ENCODE measurements at regions not wholly inside any gene's neighbourhood (a gene's known extent, or its start where the extent isn't known, plus 50 kb on each side); places are given as distances from the start of the nearest gene placed in this dataset.

GRCh38 chr13:75102001-75102716 lies 379.8 kb downstream of the TBC1D4 start:
- H3K4me3 ChIP-seq: no peak overlapping the region
- H3K36me3 ChIP-seq: no peaks in the 10 kb centered on the region
- H3K27me3 ChIP-seq (ENCODE audit: low read depth): no peaks in the 10 kb centered on the region
- no peak overlapping the region for H3K27ac ChIP-seq (replicated peaks)
- no peaks in the 10 kb centered on the region for H3K4me1 ChIP-seq
- TF ChIP-seq CTCF (IDR thresholded peaks at IDR 0.05; ENCODE audit: borderline replicate concordance): no peak
- peaks cover 9% of the 10 kb centered on the region for H3K9me3 ChIP-seq (replicated peaks)
- no peak for DNase-seq
- intact Hi-C loops (cut with micrococcal nuclease): no loop called here

DNA sequence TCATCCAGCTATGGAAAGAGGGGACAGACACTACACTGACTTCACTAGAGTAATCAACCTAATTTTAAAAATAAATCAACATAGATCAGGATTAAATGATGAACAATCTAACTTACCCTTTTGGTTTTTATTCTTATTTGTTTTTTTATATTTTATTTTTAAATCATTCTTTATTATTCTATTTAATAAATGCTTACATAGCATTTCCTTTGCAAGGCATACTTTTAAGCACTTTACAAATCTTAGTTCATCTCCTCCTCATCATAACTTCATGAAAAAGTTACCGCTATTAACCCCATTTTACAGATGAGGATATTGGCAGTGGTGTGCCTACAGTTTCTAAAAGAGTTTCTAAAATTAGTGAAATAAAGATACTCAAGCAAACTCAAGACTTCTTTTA lies 380.6 kb downstream of the TBC1D4 start:
- intact Hi-C loops (cut with micrococcal nuclease): no loop called here
- Histone ChIP-seq H3K4me1 (no peaks in the 10 kb centered on the region), H3K27me3 (ENCODE audit: low read depth) (no peaks in the 10 kb centered on the region), H3K4me3 (no peak overlapping the region), H3K36me3 (no peaks in the 10 kb centered on the region), H3K9me3 (replicated peaks) (peaks cover 1% of the 10 kb centered on the region), H3K27ac (replicated peaks) (no peak overlapping the region)
- TF ChIP-seq CTCF (IDR thresholded peaks at IDR 0.05; ENCODE audit: borderline replicate concordance): no peak
- no peak for DNase-seq

DNA sequence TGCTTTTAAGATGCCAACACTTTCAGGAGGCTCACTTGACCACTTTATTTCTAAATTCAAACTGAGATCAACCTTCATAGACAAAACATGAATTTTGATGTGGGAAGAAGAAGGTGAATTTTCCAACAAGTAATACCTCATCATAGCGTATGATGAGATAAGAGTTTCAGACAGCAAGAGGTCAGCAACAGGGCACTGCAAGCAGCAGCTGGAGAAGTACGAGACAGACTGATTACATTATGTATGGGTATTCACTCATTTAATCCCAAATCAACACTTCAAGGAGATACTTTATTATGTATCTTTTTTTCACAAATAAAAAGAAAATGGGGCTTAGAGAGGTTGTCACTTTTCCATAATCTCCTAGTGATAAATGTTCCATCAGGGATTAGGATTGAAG lies 389.8 kb downstream of the TBC1D4 start:
- intact Hi-C loops (cut with micrococcal nuclease): no loop called here
- TF ChIP-seq CTCF (IDR thresholded peaks at IDR 0.05; ENCODE audit: borderline replicate concordance): no peak

DNA sequence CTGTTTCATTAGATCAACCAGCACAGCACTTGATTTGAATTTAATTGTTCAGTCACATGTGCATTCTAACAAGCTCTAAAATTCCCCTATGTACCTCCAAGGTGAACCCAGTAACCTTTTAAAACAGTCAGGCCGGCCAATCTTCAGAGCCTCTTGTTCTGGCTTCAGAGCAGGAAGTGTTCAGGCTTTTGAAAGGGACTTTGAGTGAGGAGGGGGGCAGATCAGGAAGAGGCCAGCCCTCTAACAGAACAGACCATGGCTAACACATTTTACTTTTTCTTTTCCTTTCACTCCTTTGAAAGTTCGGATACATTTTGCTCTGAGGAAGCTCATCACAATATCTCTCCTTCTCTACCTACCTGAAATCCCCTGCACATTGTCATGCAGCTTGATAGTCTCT lies 390.3 kb downstream of the TBC1D4 start:
- Histone ChIP-seq H3K9me3 (replicated peaks) (no peaks in the 10 kb centered on the region), H3K4me3 (no peak overlapping the region), H3K4me1 (no peaks in the 10 kb centered on the region), H3K27ac (replicated peaks) (no peak overlapping the region), H3K36me3 (no peaks in the 10 kb centered on the region), H3K27me3 (ENCODE audit: low read depth) (no peaks in the 10 kb centered on the region)
- intact Hi-C loops (cut with micrococcal nuclease): no loop called here
- no peak for DNase-seq
- TF ChIP-seq CTCF (IDR thresholded peaks at IDR 0.05; ENCODE audit: borderline replicate concordance): no peak

More for the DNA sequence above, 389.8 kb downstream of the TBC1D4 start:
- Histone ChIP-seq H3K9me3 (replicated peaks) (no peaks in the 10 kb centered on the region), H3K4me1 (no peaks in the 10 kb centered on the region), H3K36me3 (no peaks in the 10 kb centered on the region), H3K27me3 (ENCODE audit: low read depth) (no peaks in the 10 kb centered on the region), H3K27ac (replicated peaks) (no peak overlapping the region), H3K4me3 (no peak overlapping the region)
- no peak for DNase-seq

DNA sequence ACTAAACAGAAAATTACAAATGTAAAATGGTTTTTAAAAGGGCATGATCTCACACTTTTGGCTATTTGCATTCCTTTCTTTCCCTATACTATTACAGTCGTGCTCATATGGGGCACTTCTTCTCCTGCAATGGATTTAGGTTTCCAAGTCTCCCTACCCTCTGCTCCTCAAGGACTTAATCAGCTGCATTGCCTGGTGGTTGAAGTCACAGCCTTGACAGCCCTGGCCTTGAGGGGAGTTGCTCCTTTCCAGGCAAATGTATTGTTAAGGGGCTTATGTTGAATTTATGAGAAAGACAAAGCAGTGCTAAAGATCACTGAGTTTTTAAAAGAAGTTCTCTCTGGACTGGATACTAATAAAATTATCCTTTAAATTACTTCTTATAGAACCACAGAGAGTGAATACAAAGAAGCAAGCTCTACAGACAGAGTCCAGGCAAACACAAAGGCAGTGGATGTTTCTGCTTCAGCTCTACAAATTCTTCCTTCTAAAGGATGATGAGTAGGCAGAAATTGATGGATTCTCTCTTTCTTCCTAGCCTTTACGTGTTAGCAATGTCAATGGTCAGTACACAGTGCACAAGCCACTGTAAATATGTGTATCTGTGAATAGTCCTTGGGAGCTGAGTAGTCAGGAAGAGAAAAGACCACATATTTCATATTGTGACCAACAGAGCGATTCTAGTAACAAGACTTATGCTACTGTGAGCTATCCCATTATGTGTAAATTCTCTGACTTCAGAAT lies 390.9 kb downstream of the TBC1D4 start:
- H3K27me3 ChIP-seq (ENCODE audit: low read depth): no peaks in the 10 kb centered on the region
- no peak overlapping the region for H3K4me3 ChIP-seq
- no peaks in the 10 kb centered on the region for H3K36me3 ChIP-seq
- intact Hi-C loops (cut with micrococcal nuclease): no loop called here
- no peak for TF ChIP-seq CTCF (IDR thresholded peaks at IDR 0.05; ENCODE audit: borderline replicate concordance)
- H3K9me3 ChIP-seq (replicated peaks): peaks cover 5% of the 10 kb centered on the region
- no peak overlapping the region for H3K27ac ChIP-seq (replicated peaks)
- no peak for DNase-seq
- no peaks in the 10 kb centered on the region for H3K4me1 ChIP-seq
